Upper lobe of right lung (tissue), 1 donor: ENCODE measurements at regions not wholly inside any gene's neighbourhood (a gene's known extent, or its start where the extent isn't known, plus 50 kb on each side); places are given as distances from the start of the nearest gene placed in this dataset.

Experiments used
- ATAC-seq: fragments of 200-7000 bp; cut with Tn5 transposase; one replicate; pipeline ENCODE4 v1.9.1; 2020; ENCODE audit warnings: mild to moderate bottlenecking, moderate library complexity
- DNase-seq: peaks from one replicate; pipeline ENCODE4 v3.0.0-alpha.2; 2020
- H3K27ac ChIP-seq: fragments of 200-600 bp; one replicate; pipeline ENCODE4 v1.8.0; 2022
- H3K27me3 ChIP-seq: fragments of 200-600 bp; one replicate; pipeline ENCODE4 v1.8.0; 2022; ENCODE audit warnings: mild to moderate bottlenecking
- H3K36me3 ChIP-seq: fragments of 200-600 bp; one replicate; pipeline ENCODE4 v1.8.0; 2022
- H3K4me1 ChIP-seq: fragments of 200-600 bp; one replicate; pipeline ENCODE4 v1.8.0; 2022
- H3K4me3 ChIP-seq: fragments of 200-600 bp; one replicate; pipeline ENCODE4 v1.8.0; 2022; ENCODE audit warnings: mild to moderate bottlenecking
- H3K9me3 ChIP-seq: fragments of 200-600 bp; one replicate; pipeline ENCODE4 v1.8.0; 2022
- CTCF ChIP-seq: fragments of 200-600 bp; IDR thresholded peaks from one replicate; pipeline ENCODE4 v1.8.0; 2022; ENCODE audit warnings: antibody characterized with exemption
- intact Hi-C: fragments of 100-400 bp; cut with DNase I; formaldehyde crosslinking; loops from one replicate; pipeline ENCODE4 v1.11.0; 2022
- donor health status: DM: no; HTN: yes; CAD: no; lungs with severe emphysema.

- Histone ChIP-seq H3K36me3 (no peaks in the 10 kb centered on the region), H3K4me3 (no peak overlapping the region), H3K9me3 (no peaks in the 10 kb centered on the region), H3K27me3 (peaks cover 4% of the 10 kb centered on the region), H3K4me1 (no peaks in the 10 kb centered on the region), H3K27ac (no peak overlapping the region)
- ATAC-seq, result no peak
- no peak for TF ChIP-seq CTCF
- DNase-seq, result no peak
- intact Hi-C loops, result no loop called here
Observed at GRCh38 chr20:39111359-39112177, 149.4 kb downstream of the DHX35 start.

- intact Hi-C loops, result no loop called here
- no peaks in the 10 kb centered on the region for H3K9me3 ChIP-seq
- H3K4me3 ChIP-seq, result no peak overlapping the region
- no peaks in the 10 kb centered on the region for H3K4me1 ChIP-seq
- no peak for ATAC-seq
- TF ChIP-seq CTCF, result no peak
- no peak for DNase-seq
- H3K27me3 ChIP-seq, result peaks cover 4% of the 10 kb centered on the region
- no peaks in the 10 kb centered on the region for H3K36me3 ChIP-seq
- no peak overlapping the region for H3K27ac ChIP-seq
Observed at GRCh38 chr20:39110819-39111136, 148.6 kb downstream of the DHX35 start.

GRCh38 chr20:39109933-39110818 lies 148.0 kb downstream of the DHX35 start:
- ATAC-seq (no peak), DNase-seq (no peak)
- Histone ChIP-seq H3K4me1 (no peaks in the 10 kb centered on the region), H3K36me3 (no peaks in the 10 kb centered on the region), H3K27me3 (peaks cover 4% of the 10 kb centered on the region), H3K4me3 (no peak overlapping the region), H3K9me3 (no peaks in the 10 kb centered on the region), H3K27ac (no peak overlapping the region)
- intact Hi-C loops, result no loop called here
- TF ChIP-seq CTCF, result no peak

GRCh38 chr20:39108746-39109145 lies 146.6 kb downstream of the DHX35 start:
- no peaks in the 10 kb centered on the region for H3K36me3 ChIP-seq
- no peak for TF ChIP-seq CTCF
- H3K27ac ChIP-seq, result no peak overlapping the region
- H3K4me3 ChIP-seq, result no peak overlapping the region
- ATAC-seq (no peak), DNase-seq (no peak)
- peaks cover 4% of the 10 kb centered on the region for H3K27me3 ChIP-seq
- H3K4me1 ChIP-seq, result no peaks in the 10 kb centered on the region
- intact Hi-C loops, result no loop called here
- H3K9me3 ChIP-seq, result no peaks in the 10 kb centered on the region

GRCh38 chr20:39107741-39108140 lies 145.6 kb downstream of the DHX35 start:
- no peak for DNase-seq
- Histone ChIP-seq H3K36me3 (no peaks in the 10 kb centered on the region), H3K27ac (no peak overlapping the region), H3K27me3 (peaks cover 4% of the 10 kb centered on the region), H3K4me1 (no peaks in the 10 kb centered on the region), H3K4me3 (no peak overlapping the region), H3K9me3 (no peaks in the 10 kb centered on the region)
- intact Hi-C loops, result no loop called here
- ATAC-seq, result no peak
- TF ChIP-seq CTCF, result no peak
